ENCODE measurements at regions not wholly inside any gene's neighbourhood (a gene's known extent, or its start where the extent isn't known, plus 50 kb on each side); places are given as distances from the start of the nearest gene placed in this dataset.
A peak's percentile ranks its signal among the peaks of the same experiment; 100 is the strongest.

DNA sequence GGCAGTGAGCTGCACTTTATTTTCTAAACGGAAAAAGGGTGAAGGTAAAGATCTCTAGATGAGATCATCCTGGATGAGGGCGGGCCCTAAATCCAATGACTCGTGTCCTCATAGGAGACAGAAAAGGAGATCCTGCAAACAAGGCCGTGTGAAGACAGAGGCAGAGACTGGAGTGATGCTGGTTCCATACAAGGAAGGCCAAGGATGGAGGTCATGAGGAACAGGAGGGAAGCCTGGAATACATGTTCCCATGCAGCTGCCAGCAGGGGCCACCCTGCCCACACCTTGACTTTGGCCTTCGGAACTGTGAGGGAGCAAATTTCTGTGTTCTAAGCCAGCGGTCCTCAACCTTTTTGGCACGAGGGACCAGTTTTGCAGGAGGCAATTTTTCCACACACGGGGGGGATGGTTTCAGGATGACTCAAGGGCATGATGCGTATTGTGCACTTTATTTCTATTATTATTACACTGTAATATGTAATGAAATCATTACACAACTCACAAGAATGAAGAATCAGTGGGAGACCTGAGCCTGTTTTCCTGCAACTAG is 94.3 kb downstream of the PSMG1 start:
- Histone ChIP-seq H3K4me3 (no peak overlapping the region), H3K9ac (ENCODE audit: insufficient read depth in 1 of 2, low read length in 2 of 2) (no peak overlapping the region), H3K36me3 (ENCODE audit: control insufficient read depth in 4 of 4, insufficient read depth in 4 of 4, low read length in 4 of 4) (no peaks in the 10 kb centered on the region), H3K9me3 (ENCODE audit: control insufficient read depth in 4 of 4, insufficient read depth in 3 of 4, low read length in 3 of 4) (no peaks in the 10 kb centered on the region), H3K27ac (ENCODE audit: low read depth in 1 of 2, low read length in 1 of 2) (peak overlapping the region in 1 of 2 donors; percentile 10), H3K27me3 (ENCODE audit: control insufficient read depth in 3 of 3, insufficient read depth in 3 of 3, low read length in 2 of 3) (no peaks in the 10 kb centered on the region), H3K4me1 (ENCODE audit: control insufficient read depth in 5 of 5, insufficient read depth in 5 of 5, low read length in 5 of 5) (peaks cover under 1 to 22% (median 17%) of the 10 kb centered on the region in 5 donors)
- TF ChIP-seq, protein P1, sequence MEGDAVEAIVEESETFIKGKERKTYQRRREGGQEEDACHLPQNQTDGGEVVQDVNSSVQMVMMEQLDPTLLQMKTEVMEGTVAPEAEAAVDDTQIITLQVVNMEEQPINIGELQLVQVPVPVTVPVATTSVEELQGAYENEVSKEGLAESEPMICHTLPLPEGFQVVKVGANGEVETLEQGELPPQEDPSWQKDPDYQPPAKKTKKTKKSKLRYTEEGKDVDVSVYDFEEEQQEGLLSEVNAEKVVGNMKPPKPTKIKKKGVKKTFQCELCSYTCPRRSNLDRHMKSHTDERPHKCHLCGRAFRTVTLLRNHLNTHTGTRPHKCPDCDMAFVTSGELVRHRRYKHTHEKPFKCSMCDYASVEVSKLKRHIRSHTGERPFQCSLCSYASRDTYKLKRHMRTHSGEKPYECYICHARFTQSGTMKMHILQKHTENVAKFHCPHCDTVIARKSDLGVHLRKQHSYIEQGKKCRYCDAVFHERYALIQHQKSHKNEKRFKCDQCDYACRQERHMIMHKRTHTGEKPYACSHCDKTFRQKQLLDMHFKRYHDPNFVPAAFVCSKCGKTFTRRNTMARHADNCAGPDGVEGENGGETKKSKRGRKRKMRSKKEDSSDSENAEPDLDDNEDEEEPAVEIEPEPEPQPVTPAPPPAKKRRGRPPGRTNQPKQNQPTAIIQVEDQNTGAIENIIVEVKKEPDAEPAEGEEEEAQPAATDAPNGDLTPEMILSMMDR (IDR thresholded peaks at IDR 0.05; ENCODE audit: control extremely low read depth, extremely low read depth): no peak
- ATAC-seq (ENCODE audit: insufficient read depth, low FRiP score): peak; percentile 43
- DNase-seq: no peak
- 71 to 83% methylated on average over 9 of the region's 9 CpGs for WGBS, 2 donors

DNA sequence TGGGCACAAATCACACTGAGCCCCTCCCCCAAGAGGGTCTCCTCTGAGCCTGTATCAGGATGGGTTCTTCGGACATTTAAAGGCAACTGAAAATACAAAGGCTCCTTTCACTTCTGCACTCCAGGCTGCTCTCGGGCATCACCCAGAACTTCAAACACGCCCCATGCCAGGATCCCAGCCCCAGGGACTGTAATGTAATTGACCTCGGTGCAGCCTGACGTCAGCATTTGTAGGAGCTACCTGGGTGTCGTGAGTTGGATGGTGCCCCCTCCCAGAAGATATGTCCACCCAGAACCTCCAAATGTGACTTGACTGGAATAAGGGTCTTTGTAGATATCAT is 95.2 kb downstream of the PSMG1 start:
- no peak for DNase-seq
- no peak overlapping the region for H3K9ac ChIP-seq (ENCODE audit: insufficient read depth in 1 of 2, low read length in 2 of 2)
- 82 to 84% methylated on average over 6 of the region's 6 CpGs for WGBS, 2 donors
- no peaks in the 10 kb centered on the region for H3K27me3 ChIP-seq (ENCODE audit: control insufficient read depth in 3 of 3, insufficient read depth in 3 of 3, low read length in 2 of 3)
- TF ChIP-seq, protein P1 (IDR thresholded peaks at IDR 0.05; ENCODE audit: control extremely low read depth, extremely low read depth): no peak
- no peak overlapping the region for H3K4me3 ChIP-seq
- H3K27ac ChIP-seq (ENCODE audit: low read depth in 1 of 2, low read length in 1 of 2): peak overlapping the region in 1 of 2 donors; percentile 92
- no peak for ATAC-seq (ENCODE audit: insufficient read depth, low FRiP score)
- peaks cover 3 to 19% (median 17%) of the 10 kb centered on the region in 5 donors for H3K4me1 ChIP-seq (ENCODE audit: control insufficient read depth in 5 of 5, insufficient read depth in 5 of 5, low read length in 5 of 5)
- H3K36me3 ChIP-seq (ENCODE audit: control insufficient read depth in 4 of 4, insufficient read depth in 4 of 4, low read length in 4 of 4): no peaks in the 10 kb centered on the region
- H3K9me3 ChIP-seq (ENCODE audit: control insufficient read depth in 4 of 4, insufficient read depth in 3 of 4, low read length in 3 of 4): no peaks in the 10 kb centered on the region

DNA sequence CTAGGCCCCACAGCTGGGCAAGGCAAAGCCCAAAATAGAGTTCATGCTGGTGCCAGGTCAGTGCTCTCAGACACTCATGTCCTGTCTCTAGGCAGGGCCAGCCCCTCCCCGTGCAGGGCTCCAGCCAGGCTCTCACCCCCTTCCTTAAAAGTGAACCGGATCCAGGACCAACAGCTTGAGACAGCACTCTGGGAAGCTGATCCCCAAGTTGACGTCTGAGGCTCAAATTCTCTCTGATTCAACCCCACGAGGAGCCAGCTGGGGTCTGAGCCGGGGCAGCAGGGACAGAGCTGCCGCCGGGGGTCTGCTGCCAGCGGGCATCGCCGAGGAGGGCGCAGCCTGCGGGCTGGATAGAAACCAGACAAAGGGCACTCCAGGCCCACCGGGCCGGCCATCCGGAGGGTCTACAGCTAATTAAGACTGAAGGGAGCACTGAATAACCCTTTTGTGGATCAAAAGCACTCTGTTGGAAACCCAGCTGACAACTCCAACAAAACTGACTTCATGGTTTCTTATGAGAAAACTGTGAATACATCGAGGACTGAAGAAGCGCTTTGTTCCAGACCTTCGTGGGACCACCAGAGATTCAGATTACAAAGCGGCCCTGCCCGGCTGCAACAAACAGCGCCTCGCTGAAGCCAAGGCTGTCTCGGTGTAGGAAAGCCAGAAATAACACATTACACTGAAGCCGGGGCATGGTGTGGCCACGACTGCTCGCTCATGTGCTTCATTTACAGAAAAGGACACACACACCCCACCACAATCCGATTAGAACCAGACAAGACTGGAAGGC is 95.8 kb downstream of the PSMG1 start:
- TF ChIP-seq, protein P1 (IDR thresholded peaks at IDR 0.05; ENCODE audit: control extremely low read depth, extremely low read depth): no peak
- WGBS, 2 donors: 87 to 88% methylated on average over 27 of the region's 27 CpGs
- H3K27ac ChIP-seq (ENCODE audit: low read depth in 1 of 2, low read length in 1 of 2): peak overlapping the region; percentile 8 to 92
- DNase-seq (peak in 2 of 3 donors; percentile 46 to 70), ATAC-seq (ENCODE audit: insufficient read depth, low FRiP score) (no peak)
- no peaks in the 10 kb centered on the region for H3K27me3 ChIP-seq (ENCODE audit: control insufficient read depth in 3 of 3, insufficient read depth in 3 of 3, low read length in 2 of 3)
- H3K4me1 ChIP-seq (ENCODE audit: control insufficient read depth in 5 of 5, insufficient read depth in 5 of 5, low read length in 5 of 5): peaks cover 4 to 19% (median 17%) of the 10 kb centered on the region in 5 donors
- H3K9ac ChIP-seq (ENCODE audit: insufficient read depth in 1 of 2, low read length in 2 of 2): no peak overlapping the region
- H3K9me3 ChIP-seq (ENCODE audit: control insufficient read depth in 4 of 4, insufficient read depth in 3 of 4, low read length in 3 of 4): no peaks in the 10 kb centered on the region
- H3K36me3 ChIP-seq (ENCODE audit: control insufficient read depth in 4 of 4, insufficient read depth in 4 of 4, low read length in 4 of 4): no peaks in the 10 kb centered on the region
- no peak overlapping the region for H3K4me3 ChIP-seq

Measured in lung (tissue), 11 donors.